Gastroesophageal sphincter (tissue), 4 donors: ENCODE measurements at regions not wholly inside any gene's neighbourhood (a gene's known extent, or its start where the extent isn't known, plus 50 kb on each side); places are given as distances from the start of the nearest gene placed in this dataset.

Experiments
- ATAC-seq: fragments of 150-250 bp; one replicate; pipeline ENCODE4 v1.9.1; 2016; ENCODE audit warnings: mild to moderate bottlenecking, moderate library complexity
- H3K27ac ChIP-seq, 4 donors: fragments of 200-600 bp; sonication (generic) in 3 of 4; 1 replicate in 3 of 4; 2 replicates in 1 of 4; pipeline ENCODE4 v1.5.1; 2016 to 2019
- H3K27me3 ChIP-seq: fragments of 200-600 bp; sonication (generic); one replicate; pipeline ENCODE4 v1.5.1; 2019
- H3K36me3 ChIP-seq, 2 donors: fragments of 200-600 bp; sonication (generic); one replicate each; pipeline ENCODE4 v1.5.1; 2019; ENCODE audit warnings: control low read depth in 1 of 2
- H3K4me1 ChIP-seq, 3 donors: fragments of 200-600 bp; sonication (generic); 1 replicate in 2 of 3; 2 replicates in 1 of 3; pipeline ENCODE4 v1.5.1; 2016 to 2019; ENCODE audit warnings: control low read depth in 2 of 3
- H3K4me3 ChIP-seq, 2 donors: fragments of 200-600 bp; sonication (generic); one replicate each; pipeline ENCODE4 v1.5.1; 2019; ENCODE audit warnings: mild to moderate bottlenecking in 1 of 2, moderate library complexity in 1 of 2
- H3K9me3 ChIP-seq, 3 donors: fragments of 200-600 bp; sonication (generic); one replicate each; pipeline ENCODE4 v1.5.1; 2017 to 2019; ENCODE audit warnings: control low read depth in 2 of 3
- EP300 ChIP-seq: sonication (generic); formaldehyde crosslinking; IDR thresholded peaks from one replicate; pipeline ENCODE4 v1.6.1; 2017; ENCODE audit warnings: antibody characterized with exemption, mild to moderate bottlenecking
- POLR2A ChIP-seq, 2 donors: fragments of 450-650 bp; IDR thresholded peaks; one replicate each; pipeline ENCODE4 v1.6.1; 2017; ENCODE audit warnings: antibody characterized with exemption in 2 of 2, mild to moderate bottlenecking in 2 of 2, moderate library complexity in 1 of 2
- POLR2AphosphoS5 ChIP-seq: sonication (generic); formaldehyde crosslinking; IDR thresholded peaks from one replicate; pipeline ENCODE4 v1.6.1; 2017; ENCODE audit warnings: antibody characterized with exemption
- WGBS, 2 donors: methylation state at CpG; one replicate each; pipeline ENCODE4 v1.1.5; 2018; ENCODE audit warnings: low coverage in 1 of 2; 5-methylcytosine and 5-hydroxymethylcytosine counted together
- TF ChIP-seq, protein P1 (sequence below), 4 experiments: fragments of 200-600 bp in 2 of 4; fragments of 450-650 bp in 2 of 4; sonication (generic) in 1 of 4; IDR thresholded peaks; one replicate each; pipeline ENCODE4 v1.5.1; 2017 to 2019; ENCODE audit warnings: antibody characterized with exemption in 4 of 4, mild to moderate bottlenecking in 2 of 4, moderate library complexity in 2 of 4

DNA sequence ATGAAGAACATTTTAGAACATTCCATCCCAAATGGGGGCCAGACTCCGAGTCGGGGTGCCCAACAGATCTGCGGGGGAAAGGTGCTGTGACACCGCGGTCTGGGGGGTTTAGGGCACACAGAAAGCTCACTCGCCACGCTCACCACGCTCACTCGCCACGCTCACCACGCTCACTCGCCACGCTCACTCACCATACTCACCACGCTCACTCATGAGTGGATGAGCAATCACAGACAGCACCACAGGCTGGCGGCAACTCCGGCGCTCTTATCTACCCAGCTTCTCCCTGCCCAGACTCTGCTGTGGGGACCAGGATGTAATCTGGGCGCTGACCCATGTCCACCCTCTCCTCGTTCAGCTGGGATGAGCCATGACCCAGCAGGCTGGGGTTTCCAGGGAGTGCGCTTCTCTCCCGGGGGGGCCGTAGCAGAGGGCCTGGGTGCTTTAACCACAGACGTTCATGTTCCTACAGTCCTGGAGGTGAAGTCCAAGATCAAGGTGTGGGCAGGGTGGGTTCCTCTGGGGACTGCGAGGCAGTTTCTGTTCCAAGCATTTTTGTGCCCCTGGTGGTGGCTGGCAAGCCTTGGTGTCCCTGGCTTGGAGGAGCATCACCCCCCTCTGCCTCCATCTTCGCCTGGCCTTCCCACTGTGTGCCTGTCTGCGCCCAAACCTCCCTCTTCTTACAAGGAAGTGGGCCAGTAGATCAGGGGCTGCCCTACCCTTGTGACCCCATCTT, 141.2 kb downstream of the CTTN start:
- no peaks in the 10 kb centered on the region for H3K36me3 ChIP-seq
- H3K4me1 ChIP-seq, result no peaks in the 10 kb centered on the region
- no peaks in the 10 kb centered on the region for H3K27me3 ChIP-seq
- TF ChIP-seq, protein P1, sequence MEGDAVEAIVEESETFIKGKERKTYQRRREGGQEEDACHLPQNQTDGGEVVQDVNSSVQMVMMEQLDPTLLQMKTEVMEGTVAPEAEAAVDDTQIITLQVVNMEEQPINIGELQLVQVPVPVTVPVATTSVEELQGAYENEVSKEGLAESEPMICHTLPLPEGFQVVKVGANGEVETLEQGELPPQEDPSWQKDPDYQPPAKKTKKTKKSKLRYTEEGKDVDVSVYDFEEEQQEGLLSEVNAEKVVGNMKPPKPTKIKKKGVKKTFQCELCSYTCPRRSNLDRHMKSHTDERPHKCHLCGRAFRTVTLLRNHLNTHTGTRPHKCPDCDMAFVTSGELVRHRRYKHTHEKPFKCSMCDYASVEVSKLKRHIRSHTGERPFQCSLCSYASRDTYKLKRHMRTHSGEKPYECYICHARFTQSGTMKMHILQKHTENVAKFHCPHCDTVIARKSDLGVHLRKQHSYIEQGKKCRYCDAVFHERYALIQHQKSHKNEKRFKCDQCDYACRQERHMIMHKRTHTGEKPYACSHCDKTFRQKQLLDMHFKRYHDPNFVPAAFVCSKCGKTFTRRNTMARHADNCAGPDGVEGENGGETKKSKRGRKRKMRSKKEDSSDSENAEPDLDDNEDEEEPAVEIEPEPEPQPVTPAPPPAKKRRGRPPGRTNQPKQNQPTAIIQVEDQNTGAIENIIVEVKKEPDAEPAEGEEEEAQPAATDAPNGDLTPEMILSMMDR (IDR thresholded peaks at IDR 0.05), result no peak
- TF ChIP-seq POLR2A (IDR thresholded peaks at IDR 0.05), result no peak
- TF ChIP-seq POLR2AphosphoS5, result no peak
- no peak for TF ChIP-seq EP300
- H3K27ac ChIP-seq, result no peak overlapping the region
- WGBS, 2 donors, result 90 to 96% methylated on average over 10 of the region's 26 CpGs
- H3K9me3 ChIP-seq, result peaks cover 0 to 9% (median 0%) of the 10 kb centered on the region in 3 donors
- ATAC-seq, result no peak
- H3K4me3 ChIP-seq, result no peak overlapping the region

DNA sequence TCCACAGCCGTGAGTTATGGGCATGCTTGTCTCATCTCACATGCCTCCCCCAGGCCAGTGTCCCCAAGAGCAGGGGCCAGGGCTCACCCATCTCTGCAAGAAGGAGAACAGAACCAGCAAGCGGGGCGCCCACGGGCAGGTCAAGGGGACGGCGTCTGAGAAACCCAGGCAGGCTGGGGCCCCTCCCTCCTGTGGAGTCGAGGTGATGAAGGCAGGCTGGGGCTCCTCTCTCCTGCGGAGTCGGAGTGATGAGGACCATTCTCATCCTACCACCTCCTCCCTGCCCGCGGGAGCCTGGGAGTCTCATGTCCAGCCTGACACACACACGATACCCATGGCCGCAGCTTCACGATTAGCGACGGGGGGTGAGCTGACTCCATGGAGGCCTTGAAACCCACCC, 141.9 kb downstream of the CTTN start:
- no peaks in the 10 kb centered on the region for H3K36me3 ChIP-seq
- no peak overlapping the region for H3K27ac ChIP-seq
- H3K4me3 ChIP-seq, result no peak overlapping the region
- no peaks in the 10 kb centered on the region for H3K27me3 ChIP-seq
- H3K9me3 ChIP-seq, result peaks cover 0 to 9% (median 0%) of the 10 kb centered on the region in 3 donors
- no peak for ATAC-seq
- no peaks in the 10 kb centered on the region for H3K4me1 ChIP-seq
- WGBS, 2 donors, result no CpG with 5 or more reads among the region's 16 CpGs
- TF ChIP-seq, protein P1 (IDR thresholded peaks at IDR 0.05), result no peak
- no peak for TF ChIP-seq POLR2A (IDR thresholded peaks at IDR 0.05)
- TF ChIP-seq EP300, result no peak
- TF ChIP-seq POLR2AphosphoS5, result no peak

DNA sequence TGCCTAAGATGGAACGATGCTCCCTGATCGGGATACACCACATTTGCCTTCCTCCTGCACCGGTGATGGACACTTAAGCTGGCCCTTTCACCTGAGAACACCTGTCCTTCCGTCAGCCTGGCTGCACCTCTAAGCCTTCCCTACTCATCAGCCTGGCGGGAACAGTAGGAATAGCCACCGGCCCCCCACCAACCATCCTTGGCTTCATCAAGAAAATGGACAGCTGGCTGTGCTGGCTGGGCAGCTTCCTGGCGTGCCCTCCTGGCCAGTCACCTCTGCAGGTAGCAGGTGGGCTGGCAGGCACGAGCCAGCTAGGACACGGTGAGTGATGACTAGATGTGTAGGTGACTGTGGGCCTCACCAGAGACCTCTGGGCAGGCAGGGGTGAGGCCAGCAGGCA, 142.8 kb downstream of the CTTN start:
- no peaks in the 10 kb centered on the region for H3K27me3 ChIP-seq
- WGBS, 2 donors, result 85 to 94% methylated on average over 3 to 8 of the region's 9 CpGs
- no peaks in the 10 kb centered on the region for H3K36me3 ChIP-seq
- no peak for TF ChIP-seq POLR2AphosphoS5
- no peak for TF ChIP-seq POLR2A (IDR thresholded peaks at IDR 0.05)
- TF ChIP-seq, protein P1 (IDR thresholded peaks at IDR 0.05), result no peak
- no peak for TF ChIP-seq EP300
- H3K4me3 ChIP-seq, result no peak overlapping the region
- no peak overlapping the region for H3K27ac ChIP-seq
- no peaks in the 10 kb centered on the region for H3K4me1 ChIP-seq
- ATAC-seq, result no peak
- H3K9me3 ChIP-seq, result peaks cover 0 to 9% (median 0%) of the 10 kb centered on the region in 3 donors

DNA sequence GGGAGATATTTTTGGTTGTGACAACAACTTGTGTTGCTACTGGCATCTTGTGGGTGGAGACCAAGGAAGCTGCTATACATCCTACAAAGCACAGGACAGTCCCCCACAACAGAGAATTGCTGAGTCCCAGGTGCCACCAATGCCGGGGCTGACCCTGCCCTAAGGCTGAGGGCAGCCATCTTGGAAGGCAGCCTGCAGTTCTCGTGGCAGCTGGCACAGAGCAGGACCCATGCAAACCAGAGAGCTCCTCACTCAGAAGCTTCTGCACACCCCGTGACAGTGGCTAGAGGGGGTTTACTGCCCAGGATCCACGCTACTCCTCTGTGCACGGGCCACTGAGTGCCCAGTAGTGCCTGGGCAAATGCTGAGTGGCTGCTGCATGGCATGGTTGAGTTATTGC, 143.4 kb downstream of the CTTN start:
- Histone ChIP-seq H3K27ac (no peak overlapping the region), H3K4me1 (no peaks in the 10 kb centered on the region), H3K4me3 (no peak overlapping the region), H3K36me3 (no peaks in the 10 kb centered on the region), H3K9me3 (peaks cover 0 to 9% (median 0%) of the 10 kb centered on the region in 3 donors), H3K27me3 (no peaks in the 10 kb centered on the region)
- no peak for TF ChIP-seq EP300
- no peak for TF ChIP-seq POLR2A (IDR thresholded peaks at IDR 0.05)
- no peak for TF ChIP-seq POLR2AphosphoS5
- TF ChIP-seq, protein P1 (IDR thresholded peaks at IDR 0.05), result no peak
- WGBS, 2 donors, result 83% methylated on average over 1 of the region's 5 CpGs; no CpG with 5 or more reads in 1 of the 2 donors
- ATAC-seq, result no peak

DNA sequence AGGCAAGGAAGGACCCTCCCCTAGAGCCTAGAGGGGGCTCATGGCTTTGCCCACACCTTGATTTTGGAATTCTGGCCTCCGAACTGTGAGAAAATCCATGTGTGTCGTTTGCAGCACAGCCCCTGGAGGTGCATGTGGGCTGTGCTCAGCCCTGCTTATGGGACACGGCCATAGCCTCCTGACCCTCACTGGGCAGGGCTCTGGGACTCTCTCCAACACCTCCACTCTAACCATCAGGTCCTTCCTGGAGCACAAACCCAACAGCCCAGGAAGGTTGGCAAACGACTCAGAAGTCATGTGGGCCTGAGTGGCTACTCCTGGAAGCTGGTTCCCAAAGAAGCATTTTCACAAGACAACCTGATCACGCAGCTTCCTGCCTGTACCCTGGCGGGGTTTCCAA, 144.1 kb downstream of the CTTN start:
- H3K9me3 ChIP-seq, result peaks cover 0 to 9% (median 0%) of the 10 kb centered on the region in 3 donors
- no peak overlapping the region for H3K27ac ChIP-seq
- TF ChIP-seq EP300, result no peak
- TF ChIP-seq POLR2AphosphoS5, result no peak
- TF ChIP-seq POLR2A (IDR thresholded peaks at IDR 0.05), result no peak
- TF ChIP-seq, protein P1 (IDR thresholded peaks at IDR 0.05), result no peak
- no peak for ATAC-seq
- H3K27me3 ChIP-seq, result no peaks in the 10 kb centered on the region
- H3K4me3 ChIP-seq, result no peak overlapping the region
- no peaks in the 10 kb centered on the region for H3K36me3 ChIP-seq
- H3K4me1 ChIP-seq, result no peaks in the 10 kb centered on the region
- WGBS, 2 donors, result 86% methylated on average over 2 of the region's 6 CpGs; no CpG with 5 or more reads in 1 of the 2 donors
